ENCODE measurements at regions not wholly inside any gene's neighbourhood (a gene's known extent, or its start where the extent isn't known, plus 50 kb on each side); places are given as distances from the start of the nearest gene placed in this dataset.

DNA sequence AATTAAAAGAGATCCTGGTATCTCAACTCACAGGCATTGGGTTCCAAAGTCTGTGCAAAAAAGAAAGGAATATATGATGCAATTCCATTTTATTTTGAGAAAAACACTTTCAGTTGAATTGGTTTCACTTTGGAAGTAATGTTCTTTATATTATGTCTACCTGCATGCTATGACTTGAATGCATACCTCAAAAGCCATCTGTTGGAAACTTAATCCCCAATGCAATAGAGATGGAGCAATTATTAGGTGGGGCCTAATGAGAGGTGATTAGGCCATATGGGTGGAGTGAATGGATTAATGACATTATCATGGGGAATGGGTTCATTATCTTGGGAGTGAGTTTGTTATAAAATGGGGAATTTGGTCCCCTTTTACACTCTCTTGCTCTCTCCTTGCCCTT, 293.3 kb downstream of the CSNK1G3 start:
- TF ChIP-seq POLR2A (IDR thresholded peaks at IDR 0.05): no peak
- TF ChIP-seq, protein P1, sequence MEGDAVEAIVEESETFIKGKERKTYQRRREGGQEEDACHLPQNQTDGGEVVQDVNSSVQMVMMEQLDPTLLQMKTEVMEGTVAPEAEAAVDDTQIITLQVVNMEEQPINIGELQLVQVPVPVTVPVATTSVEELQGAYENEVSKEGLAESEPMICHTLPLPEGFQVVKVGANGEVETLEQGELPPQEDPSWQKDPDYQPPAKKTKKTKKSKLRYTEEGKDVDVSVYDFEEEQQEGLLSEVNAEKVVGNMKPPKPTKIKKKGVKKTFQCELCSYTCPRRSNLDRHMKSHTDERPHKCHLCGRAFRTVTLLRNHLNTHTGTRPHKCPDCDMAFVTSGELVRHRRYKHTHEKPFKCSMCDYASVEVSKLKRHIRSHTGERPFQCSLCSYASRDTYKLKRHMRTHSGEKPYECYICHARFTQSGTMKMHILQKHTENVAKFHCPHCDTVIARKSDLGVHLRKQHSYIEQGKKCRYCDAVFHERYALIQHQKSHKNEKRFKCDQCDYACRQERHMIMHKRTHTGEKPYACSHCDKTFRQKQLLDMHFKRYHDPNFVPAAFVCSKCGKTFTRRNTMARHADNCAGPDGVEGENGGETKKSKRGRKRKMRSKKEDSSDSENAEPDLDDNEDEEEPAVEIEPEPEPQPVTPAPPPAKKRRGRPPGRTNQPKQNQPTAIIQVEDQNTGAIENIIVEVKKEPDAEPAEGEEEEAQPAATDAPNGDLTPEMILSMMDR (IDR thresholded peaks at IDR 0.05): no peak
